HEK293 (cell line): ENCODE measurements at regions not wholly inside any gene's neighbourhood (a gene's known extent, or its start where the extent isn't known, plus 50 kb on each side); places are given as distances from the start of the nearest gene placed in this dataset.

Experiments used
- REPIN1 ChIP-seq: fragments of 450-650 bp; formaldehyde crosslinking; IDR thresholded peaks from 2 replicates; pipeline ENCODE4 v1.5.1; 2017; ENCODE audit warnings: missing biosample characterization, missing genetic modification characterization, low read depth
- ZBTB7A ChIP-seq: fragments of 450-650 bp; formaldehyde crosslinking; IDR thresholded peaks from 2 replicates; pipeline ENCODE4 v1.5.1; 2016; ENCODE audit warnings: low read depth, missing biosample characterization, missing genetic modification characterization
- ZFP37 ChIP-seq: fragments of 450-650 bp; formaldehyde crosslinking; IDR thresholded peaks from 2 replicates; pipeline ENCODE4 v1.5.1; 2016; ENCODE audit warnings: missing biosample characterization, missing genetic modification characterization
- ZIC2 ChIP-seq: fragments of 450-650 bp; formaldehyde crosslinking; IDR thresholded peaks from 2 replicates; pipeline ENCODE4 v1.5.1; 2016; ENCODE audit warnings: missing biosample characterization, missing genetic modification characterization
- ZNF510 ChIP-seq: fragments of 450-650 bp; formaldehyde crosslinking; IDR thresholded peaks from 2 replicates; pipeline ENCODE4 v1.5.1; 2018; ENCODE audit warnings: mild to moderate bottlenecking, missing genetic modification characterization, missing biosample characterization; ENCODE audit not compliant: insufficient replicate concordance
- ZNF529 ChIP-seq: fragments of 450-650 bp; formaldehyde crosslinking; IDR thresholded peaks from 2 replicates; pipeline ENCODE4 v1.5.1; 2017; ENCODE audit warnings: missing genetic modification characterization, missing biosample characterization; ENCODE audit not compliant: insufficient replicate concordance
- TF ChIP-seq, protein P1 (sequence below): fragments of 450-650 bp; formaldehyde crosslinking; IDR thresholded peaks from 2 replicates; pipeline ENCODE4 v1.5.1; 2016; ENCODE audit warnings: missing biosample characterization, missing genetic modification characterization
- TF ChIP-seq, protein P2 (sequence below): fragments of 450-650 bp; formaldehyde crosslinking; IDR thresholded peaks from 2 replicates; pipeline ENCODE4 v1.5.1; 2016; ENCODE audit warnings: missing biosample characterization, missing genetic modification characterization
- TF ChIP-seq, protein P3 (sequence below): fragments of 450-650 bp; formaldehyde crosslinking; IDR thresholded peaks from 2 replicates; pipeline ENCODE4 v1.5.1; 2016; ENCODE audit warnings: missing biosample characterization, missing genetic modification characterization
- TF ChIP-seq, protein P4 (sequence below): fragments of 450-650 bp; formaldehyde crosslinking; IDR thresholded peaks from 2 replicates; pipeline ENCODE4 v1.5.1; 2017; ENCODE audit warnings: missing biosample characterization, missing genetic modification characterization

DNA sequence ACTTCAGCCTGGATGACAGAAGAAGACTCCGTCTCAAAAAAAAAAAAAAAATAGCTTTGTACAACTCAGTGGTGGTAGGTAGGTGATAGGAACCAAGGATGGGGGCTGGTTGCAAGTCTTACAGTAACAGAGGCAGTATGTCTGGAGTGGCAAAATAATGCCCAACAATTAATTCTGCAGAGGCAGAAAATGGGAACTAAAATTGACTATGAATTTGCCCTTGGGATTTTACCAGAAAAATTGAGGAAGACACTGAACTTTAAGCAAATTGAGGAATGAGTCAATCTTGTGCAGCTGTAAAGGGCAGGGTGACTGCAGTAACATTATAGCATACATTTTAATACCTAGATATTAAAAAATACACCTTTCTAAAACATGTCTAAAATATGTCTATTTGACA is 116.1 kb upstream of the FOXN2 start:
- TF ChIP-seq, protein P1, sequence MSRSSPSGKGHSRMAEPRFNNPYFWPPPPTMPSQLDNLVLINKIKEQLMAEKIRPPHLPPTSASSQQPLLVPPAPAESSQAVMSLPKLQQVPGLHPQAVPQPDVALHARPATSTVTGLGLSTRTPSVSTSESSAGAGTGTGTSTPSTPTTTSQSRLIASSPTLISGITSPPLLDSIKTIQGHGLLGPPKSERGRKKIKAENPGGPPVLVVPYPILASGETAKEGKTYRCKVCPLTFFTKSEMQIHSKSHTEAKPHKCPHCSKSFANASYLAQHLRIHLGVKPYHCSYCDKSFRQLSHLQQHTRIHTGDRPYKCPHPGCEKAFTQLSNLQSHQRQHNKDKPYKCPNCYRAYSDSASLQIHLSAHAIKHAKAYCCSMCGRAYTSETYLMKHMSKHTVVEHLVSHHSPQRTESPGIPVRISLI (tag by site-specific recombination): no peak
- TF ChIP-seq ZFP37 (tag by site-specific recombination) (no peak), REPIN1 (tag by site-specific recombination) (no peak), ZNF510 (tag by site-specific recombination) (no peak), ZIC2 (tag by site-specific recombination) (no peak), ZBTB7A (tag by site-specific recombination) (no peak), ZNF529 (tag by site-specific recombination) (no peak)
- TF ChIP-seq, protein P2, sequence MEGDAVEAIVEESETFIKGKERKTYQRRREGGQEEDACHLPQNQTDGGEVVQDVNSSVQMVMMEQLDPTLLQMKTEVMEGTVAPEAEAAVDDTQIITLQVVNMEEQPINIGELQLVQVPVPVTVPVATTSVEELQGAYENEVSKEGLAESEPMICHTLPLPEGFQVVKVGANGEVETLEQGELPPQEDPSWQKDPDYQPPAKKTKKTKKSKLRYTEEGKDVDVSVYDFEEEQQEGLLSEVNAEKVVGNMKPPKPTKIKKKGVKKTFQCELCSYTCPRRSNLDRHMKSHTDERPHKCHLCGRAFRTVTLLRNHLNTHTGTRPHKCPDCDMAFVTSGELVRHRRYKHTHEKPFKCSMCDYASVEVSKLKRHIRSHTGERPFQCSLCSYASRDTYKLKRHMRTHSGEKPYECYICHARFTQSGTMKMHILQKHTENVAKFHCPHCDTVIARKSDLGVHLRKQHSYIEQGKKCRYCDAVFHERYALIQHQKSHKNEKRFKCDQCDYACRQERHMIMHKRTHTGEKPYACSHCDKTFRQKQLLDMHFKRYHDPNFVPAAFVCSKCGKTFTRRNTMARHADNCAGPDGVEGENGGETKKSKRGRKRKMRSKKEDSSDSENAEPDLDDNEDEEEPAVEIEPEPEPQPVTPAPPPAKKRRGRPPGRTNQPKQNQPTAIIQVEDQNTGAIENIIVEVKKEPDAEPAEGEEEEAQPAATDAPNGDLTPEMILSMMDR (tag by site-specific recombination): no peak
- TF ChIP-seq, protein P3, sequence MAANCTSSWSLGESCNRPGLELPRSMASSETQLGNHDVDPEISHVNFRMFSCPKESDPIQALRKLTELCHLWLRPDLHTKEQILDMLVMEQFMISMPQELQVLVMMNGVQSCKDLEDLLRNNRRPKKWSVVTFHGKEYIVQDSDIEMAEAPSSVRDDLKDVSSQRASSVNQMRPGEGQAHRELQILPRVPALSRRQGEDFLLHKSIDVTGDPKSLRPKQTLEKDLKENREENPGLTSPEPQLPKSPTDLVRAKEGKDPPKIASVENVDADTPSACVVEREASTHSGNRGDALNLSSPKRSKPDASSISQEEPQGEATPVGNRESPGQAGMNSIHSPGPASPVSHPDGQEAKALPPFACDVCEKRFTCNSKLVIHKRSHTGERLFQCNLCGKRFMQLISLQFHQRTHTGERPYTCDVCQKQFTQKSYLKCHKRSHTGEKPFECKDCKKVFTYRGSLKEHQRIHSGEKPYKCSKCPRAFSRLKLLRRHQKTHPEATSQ (tag by site-specific recombination): no peak
- TF ChIP-seq, protein P4, sequence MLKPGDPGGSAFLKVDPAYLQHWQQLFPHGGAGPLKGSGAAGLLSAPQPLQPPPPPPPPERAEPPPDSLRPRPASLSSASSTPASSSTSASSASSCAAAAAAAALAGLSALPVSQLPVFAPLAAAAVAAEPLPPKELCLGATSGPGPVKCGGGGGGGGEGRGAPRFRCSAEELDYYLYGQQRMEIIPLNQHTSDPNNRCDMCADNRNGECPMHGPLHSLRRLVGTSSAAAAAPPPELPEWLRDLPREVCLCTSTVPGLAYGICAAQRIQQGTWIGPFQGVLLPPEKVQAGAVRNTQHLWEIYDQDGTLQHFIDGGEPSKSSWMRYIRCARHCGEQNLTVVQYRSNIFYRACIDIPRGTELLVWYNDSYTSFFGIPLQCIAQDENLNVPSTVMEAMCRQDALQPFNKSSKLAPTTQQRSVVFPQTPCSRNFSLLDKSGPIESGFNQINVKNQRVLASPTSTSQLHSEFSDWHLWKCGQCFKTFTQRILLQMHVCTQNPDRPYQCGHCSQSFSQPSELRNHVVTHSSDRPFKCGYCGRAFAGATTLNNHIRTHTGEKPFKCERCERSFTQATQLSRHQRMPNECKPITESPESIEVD: no peak
